ENCODE measurements at regions not wholly inside any gene's neighbourhood (a gene's known extent, or its start where the extent isn't known, plus 50 kb on each side); places are given as distances from the start of the nearest gene placed in this dataset.

DNA sequence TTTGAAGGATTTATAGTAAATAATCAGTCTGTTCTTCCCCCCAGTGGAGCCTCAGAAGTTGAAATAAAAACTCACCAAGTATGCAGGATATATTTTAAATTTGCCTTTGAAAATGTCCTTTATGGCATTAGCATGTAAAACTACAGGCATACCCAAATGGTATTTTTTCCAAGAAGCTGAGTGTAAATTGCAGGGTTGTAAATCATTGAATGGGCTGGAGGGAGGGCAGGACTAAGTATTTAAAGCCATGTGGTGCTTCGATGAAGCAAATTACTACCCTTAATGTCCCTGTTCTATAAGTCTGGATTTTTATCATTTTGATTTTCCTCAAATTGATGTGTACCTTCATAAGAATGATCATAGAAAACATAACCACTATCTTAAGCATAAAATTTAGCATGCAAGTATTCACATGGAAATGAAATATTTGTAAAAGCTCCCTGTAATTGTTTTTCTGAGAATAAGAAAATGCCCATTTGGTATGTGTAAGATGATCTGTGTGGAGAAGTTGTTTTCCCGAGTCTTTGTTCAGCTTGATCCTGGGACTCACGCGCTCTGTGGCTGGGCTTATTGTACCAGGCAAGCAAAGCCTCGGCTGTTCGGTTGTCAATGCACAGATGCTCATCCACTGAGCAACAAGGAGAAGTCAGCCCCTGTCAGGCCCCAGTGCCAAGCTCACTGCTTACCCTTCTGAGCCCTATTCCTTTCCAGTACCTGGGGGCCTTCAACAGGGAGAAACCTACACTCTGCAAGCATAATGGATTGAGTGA, 66.7 kb downstream of the CD164 start:
- no peak for DNase-seq (ENCODE audit: low read depth in 2 of 2)

- no peak for DNase-seq (ENCODE audit: low read depth in 2 of 2)
These were observed 68.0 kb downstream of the CD164 start for GRCh38 chr6:109314313-109314712.

- no peak for DNase-seq (ENCODE audit: low read depth in 2 of 2)
These were observed 69.1 kb downstream of the CD164 start for GRCh38 chr6:109313139-109313538.

DNA sequence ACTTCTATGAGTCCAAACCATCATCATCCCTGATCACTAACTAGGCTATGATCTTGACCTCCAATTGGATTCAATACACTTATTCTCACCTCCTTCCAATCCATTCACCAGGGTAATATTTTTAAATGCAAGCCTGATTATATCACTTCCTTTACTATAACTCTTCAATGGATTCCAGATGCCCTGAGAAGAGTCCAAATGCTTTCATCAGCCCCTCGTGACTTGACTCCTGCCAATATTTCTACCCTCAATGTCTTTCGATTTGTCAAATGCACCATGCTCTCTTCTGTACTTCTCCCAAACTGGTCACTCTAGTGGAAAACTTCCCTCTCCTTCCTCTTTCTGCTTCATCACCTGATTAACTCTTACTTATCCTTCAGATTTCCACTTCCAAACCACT, 70.8 kb downstream of the CD164 start:
- no peak for DNase-seq (ENCODE audit: low read depth in 2 of 2)

DNA sequence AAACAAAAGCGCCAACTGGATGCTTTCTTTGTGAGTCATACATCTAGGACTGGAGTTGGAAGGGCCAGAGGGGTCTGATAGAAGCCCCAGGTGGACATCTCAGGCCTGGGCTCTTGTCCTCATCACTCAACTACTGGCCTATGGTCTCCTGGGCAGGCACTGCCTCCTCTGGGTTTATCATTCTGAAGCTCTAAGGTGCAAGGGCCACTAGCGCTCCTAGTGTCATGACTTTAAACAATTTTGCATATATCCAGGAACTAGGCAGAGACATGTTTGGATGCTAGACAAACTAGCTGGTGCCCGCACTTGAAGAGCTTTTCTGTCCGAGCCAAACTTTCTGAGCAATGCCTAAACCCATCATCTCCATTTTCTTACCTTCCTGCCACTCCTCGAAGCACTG, 72.3 kb downstream of the CD164 start:
- DNase-seq (ENCODE audit: low read depth in 2 of 2): no peak

DNA sequence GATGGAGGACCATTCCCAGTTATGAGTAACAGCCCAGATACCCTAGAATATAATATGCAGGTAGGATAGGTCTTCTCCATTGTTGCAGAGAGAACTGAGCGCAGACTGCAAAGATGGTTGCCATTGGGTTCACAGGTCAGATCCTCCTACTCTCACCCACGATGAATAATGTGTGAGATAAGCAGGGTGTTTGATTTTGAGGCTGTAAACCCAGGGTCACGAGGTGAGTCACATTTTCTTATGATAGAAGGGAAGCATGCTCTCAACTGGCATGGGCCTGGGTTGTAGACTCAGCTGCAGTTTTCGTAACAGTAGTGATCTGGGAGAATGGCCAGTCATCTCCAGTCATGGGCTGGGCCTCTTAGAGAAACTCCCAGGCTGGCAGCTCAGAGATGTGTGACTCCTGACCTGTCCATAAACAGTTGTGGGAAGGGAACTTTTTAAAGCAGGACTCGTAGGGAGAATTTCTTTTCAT, 74.2 kb downstream of the CD164 start:
- DNase-seq (ENCODE audit: low read depth in 2 of 2): peak in 1 of 2 donors; percentile 2

GRCh38 chr6:109306733-109307132, 75.5 kb downstream of the CD164 start:
- no peak for DNase-seq (ENCODE audit: low read depth in 2 of 2)

- no peak for DNase-seq (ENCODE audit: low read depth in 2 of 2)
These were observed 77.2 kb downstream of the CD164 start for GRCh38 chr6:109305028-109305427.

GRCh38 chr6:109304284-109305015, 77.8 kb downstream of the CD164 start:
- DNase-seq (ENCODE audit: low read depth in 2 of 2): no peak

DNA sequence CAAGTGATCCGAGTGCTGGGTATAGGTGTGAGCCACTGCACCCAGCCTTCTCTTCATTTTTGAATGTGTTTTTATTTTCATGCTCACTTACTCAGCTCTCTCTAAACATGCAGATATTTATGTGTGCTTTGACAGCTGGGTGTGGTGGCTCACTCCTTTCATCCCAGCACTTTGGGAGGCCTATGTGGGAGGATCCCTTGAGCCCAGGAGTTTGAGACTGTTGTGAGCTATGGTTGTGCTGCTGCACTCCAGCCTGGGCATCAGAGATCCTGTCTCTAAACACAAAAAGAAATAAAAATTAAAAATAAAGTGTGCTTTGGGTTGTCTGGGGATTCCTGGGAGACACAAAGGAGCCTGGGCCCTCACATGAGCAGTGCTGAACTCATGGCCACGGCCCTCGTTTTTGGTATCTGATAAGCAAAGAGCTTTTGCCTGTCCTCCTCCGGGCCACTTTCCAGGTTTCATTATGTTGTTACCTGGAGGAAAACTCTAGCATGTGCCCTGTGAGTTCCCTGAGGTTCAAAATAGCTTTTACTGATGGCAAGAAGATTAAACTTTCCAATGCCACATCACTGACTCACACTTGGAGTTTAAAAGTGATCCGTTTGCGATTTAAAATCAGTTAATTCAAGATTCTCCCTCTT, 78.5 kb downstream of the CD164 start:
- no peak for DNase-seq (ENCODE audit: low read depth in 2 of 2)

GRCh38 chr6:109303164-109303563, 79.1 kb downstream of the CD164 start:
- no peak for DNase-seq (ENCODE audit: low read depth in 2 of 2)

GRCh38 chr6:109302176-109302575, 80.1 kb downstream of the CD164 start:
- DNase-seq (ENCODE audit: low read depth in 2 of 2): no peak

DNA sequence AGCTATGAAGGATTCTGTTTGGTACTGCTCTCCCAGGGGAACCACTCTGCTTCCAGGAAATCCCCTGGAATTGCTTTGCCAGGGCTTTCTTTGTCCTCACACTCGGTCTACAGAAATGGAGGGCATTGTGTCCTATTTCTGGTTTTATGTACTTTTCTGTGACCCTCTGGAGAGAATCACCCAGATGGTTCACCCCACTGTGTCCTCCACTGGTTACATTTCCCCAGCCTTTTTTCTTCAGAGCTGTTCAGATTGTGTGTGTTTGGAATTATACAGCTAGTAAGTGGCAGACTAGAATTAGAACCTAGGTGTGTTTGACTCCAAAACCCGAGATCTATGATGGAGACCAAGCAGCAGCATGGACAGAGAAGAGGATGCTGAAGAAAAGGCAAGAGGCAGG, 80.8 kb downstream of the CD164 start:
- DNase-seq (ENCODE audit: low read depth in 2 of 2): no peak

DNA sequence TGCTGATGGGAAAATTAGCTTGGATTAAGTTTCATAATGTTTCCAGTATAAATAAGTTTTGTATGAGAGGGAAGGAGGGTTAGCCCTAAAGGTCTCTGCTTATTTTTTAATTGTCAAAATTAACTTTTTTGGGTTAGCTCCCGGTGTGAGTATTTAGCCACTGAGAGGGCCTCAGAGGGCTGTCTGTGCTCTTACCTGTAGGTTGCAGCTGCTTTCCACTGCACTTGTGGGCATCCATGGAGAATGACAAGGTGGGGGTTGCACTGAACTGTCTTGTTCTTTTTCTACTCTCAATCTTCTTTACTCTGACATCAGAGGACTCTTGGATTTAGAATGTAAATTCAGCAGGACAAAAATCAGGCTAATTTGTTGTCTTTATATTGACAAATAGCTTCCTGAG, 81.4 kb downstream of the CD164 start:
- no peak for DNase-seq (ENCODE audit: low read depth in 2 of 2)

- DNase-seq (ENCODE audit: low read depth in 2 of 2): no peak
These were observed 82.3 kb downstream of the CD164 start for GRCh38 chr6:109299776-109300564.

DNA sequence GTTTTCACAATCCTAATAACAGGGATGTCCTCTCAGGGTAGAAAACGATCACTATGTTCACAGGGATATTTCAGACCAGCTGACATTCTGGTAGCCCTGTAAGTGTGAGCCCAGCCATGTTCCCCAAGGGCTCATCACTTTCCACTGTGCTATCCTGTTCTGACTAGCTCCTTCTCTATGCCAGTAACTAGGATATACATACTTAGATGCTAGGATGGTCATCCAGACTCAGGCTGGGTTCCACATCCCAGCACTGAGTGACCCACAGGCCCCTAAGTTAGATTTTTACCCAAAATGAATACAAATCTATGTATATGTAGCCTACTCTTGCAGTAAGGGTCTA, 83.0 kb downstream of the CD164 start:
- no peak for DNase-seq (ENCODE audit: low read depth in 2 of 2)

DNA sequence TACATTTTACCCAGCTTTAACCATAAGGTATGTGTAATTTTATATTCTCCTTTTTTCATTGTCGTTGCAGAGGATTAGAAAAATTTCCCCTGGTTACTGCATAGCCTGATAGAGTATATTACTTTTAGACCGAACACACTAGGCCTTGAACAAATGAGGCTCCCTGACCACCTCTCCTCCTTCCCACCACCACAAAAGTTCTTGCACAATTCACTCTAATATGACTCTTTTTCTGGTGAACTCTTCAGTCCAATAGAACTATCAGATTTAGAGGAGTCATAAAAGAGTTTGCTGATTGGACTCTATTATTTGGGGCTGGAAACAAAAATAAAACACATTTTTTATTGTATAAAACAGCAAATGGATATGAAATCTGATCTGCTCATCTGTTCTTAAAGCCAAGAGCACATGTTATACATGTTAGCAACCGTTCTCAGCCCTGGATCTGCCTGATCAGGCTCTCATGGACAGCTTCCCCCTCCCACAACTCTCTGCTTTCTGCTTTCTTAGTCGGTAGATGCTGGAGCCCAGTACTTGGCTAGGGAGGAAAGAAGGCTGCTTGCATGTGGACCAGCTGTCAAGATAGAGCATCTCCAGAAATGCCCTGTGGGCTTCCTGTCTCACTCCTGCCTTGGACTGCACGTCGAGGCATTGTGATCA, 83.5 kb downstream of the CD164 start:
- no peak for DNase-seq (ENCODE audit: low read depth in 2 of 2)

DNA sequence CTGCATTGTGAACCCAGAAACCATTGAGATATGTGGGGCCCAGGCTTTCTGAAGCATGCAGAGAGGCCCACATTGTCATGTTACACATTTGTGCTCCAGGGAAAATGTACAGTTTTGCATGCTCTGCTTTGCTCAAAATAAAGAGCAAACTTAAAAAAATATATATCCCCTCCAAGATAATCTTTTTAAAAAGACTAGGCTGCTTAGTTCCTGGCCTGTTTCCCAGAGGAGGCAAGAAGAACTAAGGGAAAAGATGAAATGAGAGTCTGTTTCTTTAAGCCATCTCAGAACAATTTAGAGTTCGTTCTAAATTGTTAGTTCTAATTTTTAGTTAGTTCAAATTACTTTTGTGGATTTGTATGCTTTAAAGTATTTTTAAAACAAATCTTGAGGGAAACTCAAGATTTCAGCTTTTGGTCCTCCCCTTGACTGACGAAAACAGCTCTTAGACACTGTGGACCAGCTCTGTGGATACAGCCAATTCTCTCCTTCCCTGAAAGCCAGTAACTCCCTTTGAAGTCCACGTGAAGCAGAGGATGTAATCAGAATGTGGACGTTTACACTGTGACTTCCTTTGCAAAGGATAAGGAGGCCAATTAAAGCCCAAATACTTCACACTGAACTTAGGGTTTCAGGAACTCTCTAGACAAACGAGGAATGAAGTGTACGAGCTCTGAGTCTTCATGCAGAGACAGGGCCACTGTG, 84.7 kb downstream of the CD164 start:
- DNase-seq (ENCODE audit: low read depth in 2 of 2): no peak

DNA sequence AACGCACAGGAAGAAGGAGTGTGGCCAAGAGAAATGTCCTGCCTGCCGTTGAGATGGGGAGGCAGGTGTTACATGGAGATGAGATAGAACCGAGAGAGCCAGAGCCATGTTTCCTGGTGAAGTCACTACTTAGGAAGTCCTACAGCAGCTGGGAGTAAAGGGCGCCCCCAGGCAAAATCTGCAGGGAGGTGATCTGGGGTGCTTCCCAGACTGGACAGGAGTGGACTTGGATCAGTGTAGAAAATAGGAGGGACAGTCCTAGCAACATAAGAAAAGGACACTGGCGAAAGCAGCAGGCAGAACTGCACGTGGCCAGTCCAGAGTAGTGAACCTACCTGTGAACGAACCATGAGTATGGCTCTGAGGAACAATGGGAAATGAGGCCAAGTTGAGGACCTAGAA, 85.3 kb downstream of the CD164 start:
- DNase-seq (ENCODE audit: low read depth in 2 of 2): no peak

DNA sequence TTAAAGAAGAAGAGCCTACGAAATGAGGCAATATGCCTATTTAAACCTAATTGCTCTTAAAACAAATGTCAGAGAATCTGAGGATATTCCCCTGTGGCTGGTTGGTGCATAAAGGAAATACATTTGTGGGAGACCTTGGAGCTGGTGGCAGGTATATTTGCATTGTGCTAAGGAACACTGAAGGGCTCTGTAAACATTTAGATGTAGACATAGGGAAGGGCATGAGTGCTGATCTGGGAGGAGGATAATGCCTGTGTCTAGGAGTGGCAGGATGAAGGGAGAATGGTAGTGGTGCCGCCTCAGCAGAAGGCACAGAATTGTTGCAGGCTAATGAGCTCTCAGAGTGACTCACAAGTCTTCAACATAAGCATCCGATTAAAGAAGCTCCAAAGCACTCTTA, 85.8 kb downstream of the CD164 start:
- DNase-seq (ENCODE audit: low read depth in 2 of 2): no peak

- DNase-seq (ENCODE audit: low read depth in 2 of 2): no peak
These were observed 86.5 kb downstream of the CD164 start for GRCh38 chr6:109295774-109296156.
